Thyroid gland (tissue), 4 donors: ENCODE measurements at regions not wholly inside any gene's neighbourhood (a gene's known extent, or its start where the extent isn't known, plus 50 kb on each side); places are given as distances from the start of the nearest gene placed in this dataset.

Experiments used
- POLR2A ChIP-seq, 2 donors: fragments of 450-650 bp; IDR thresholded peaks; one replicate each; pipeline ENCODE4 v1.6.1; 2017; ENCODE audit warnings: antibody characterized with exemption in 2 of 2, mild to moderate bottlenecking in 2 of 2, moderate library complexity in 1 of 2
- TF ChIP-seq, protein P1 (sequence below), 6 experiments: fragments of 200-600 bp in 3 of 6; fragments of 450-650 bp in 3 of 6; sonication (generic) in 3 of 6; IDR thresholded peaks; one replicate each; pipeline ENCODE4 v1.5.1; 2016 to 2019; ENCODE audit warnings: antibody characterized with exemption in 6 of 6, mild to moderate bottlenecking in 2 of 6, inconsistent platforms in 1 of 6, moderate library complexity in 1 of 6

DNA sequence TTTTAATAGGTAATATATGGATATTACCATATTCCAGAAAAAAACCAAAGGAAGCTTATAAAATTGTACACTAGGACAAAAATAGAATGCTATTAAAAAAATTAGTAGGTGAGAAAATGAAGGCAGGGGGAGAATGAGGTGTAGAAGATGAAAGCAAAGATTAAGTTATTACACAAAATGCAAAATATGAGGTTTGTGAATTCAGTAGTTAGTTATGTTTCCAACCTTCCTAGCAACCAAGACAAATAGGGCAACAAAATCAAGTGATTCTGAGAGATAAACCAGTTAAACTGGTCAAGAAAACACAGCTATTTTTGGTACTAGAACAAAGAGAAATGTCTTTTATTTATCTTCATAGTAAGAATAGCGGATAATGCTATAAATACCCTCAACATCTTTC, 300.0 kb upstream of the RASGEF1B start:
- no peak for TF ChIP-seq POLR2A (IDR thresholded peaks at IDR 0.05)
- TF ChIP-seq, protein P1, sequence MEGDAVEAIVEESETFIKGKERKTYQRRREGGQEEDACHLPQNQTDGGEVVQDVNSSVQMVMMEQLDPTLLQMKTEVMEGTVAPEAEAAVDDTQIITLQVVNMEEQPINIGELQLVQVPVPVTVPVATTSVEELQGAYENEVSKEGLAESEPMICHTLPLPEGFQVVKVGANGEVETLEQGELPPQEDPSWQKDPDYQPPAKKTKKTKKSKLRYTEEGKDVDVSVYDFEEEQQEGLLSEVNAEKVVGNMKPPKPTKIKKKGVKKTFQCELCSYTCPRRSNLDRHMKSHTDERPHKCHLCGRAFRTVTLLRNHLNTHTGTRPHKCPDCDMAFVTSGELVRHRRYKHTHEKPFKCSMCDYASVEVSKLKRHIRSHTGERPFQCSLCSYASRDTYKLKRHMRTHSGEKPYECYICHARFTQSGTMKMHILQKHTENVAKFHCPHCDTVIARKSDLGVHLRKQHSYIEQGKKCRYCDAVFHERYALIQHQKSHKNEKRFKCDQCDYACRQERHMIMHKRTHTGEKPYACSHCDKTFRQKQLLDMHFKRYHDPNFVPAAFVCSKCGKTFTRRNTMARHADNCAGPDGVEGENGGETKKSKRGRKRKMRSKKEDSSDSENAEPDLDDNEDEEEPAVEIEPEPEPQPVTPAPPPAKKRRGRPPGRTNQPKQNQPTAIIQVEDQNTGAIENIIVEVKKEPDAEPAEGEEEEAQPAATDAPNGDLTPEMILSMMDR (IDR thresholded peaks at IDR 0.05) = no peak
